Keratinocyte (primary cell): ENCODE measurements at regions not wholly inside any gene's neighbourhood (a gene's known extent, or its start where the extent isn't known, plus 50 kb on each side); places are given as distances from the start of the nearest gene placed in this dataset.

Experiments
- DNase-seq: peaks from one replicate; pipeline ENCODE4 v3.0.0-alpha.2; 2011; ENCODE audit warnings: low read depth, missing footprints, low spot score
- FAIRE-seq: peaks from 2 replicates; lab custom pipeline; 2011; peaks lifted over from hg19 to GRCh38; lab: Jason Lieb, UNC
- H2AFZ ChIP-seq: 2 replicates; pipeline ENCODE4 v1.6.0; 2012; ENCODE audit warnings: low read length, control low read depth, inconsistent platforms; ENCODE audit not compliant: control insufficient read depth
- H3K27ac ChIP-seq: 2 replicates; pipeline ENCODE4 v1.5.1; 2011; ENCODE audit warnings: low read length; ENCODE audit not compliant: control insufficient read depth, insufficient read depth
- H3K27me3 ChIP-seq: 3 replicates; pipeline ENCODE4 v1.6.0; 2011; ENCODE audit warnings: low read length; ENCODE audit not compliant: control insufficient read depth, insufficient read depth; ENCODE audit errors: extremely low read depth
- H3K36me3 ChIP-seq, 2 experiments: 2 replicates in 1 of 2; 3 replicates in 1 of 2; pipeline ENCODE4 v1.5.1; 2011; ENCODE audit warnings: low read length in 2 of 2, mild to moderate bottlenecking in 1 of 2; ENCODE audit not compliant: control insufficient read depth in 2 of 2, insufficient read depth in 2 of 2; ENCODE audit errors: extremely low read depth in 1 of 2
- H3K4me1 ChIP-seq: 3 replicates; pipeline ENCODE4 v1.5.1; 2011; ENCODE audit warnings: low read length; ENCODE audit not compliant: control insufficient read depth, insufficient read depth; ENCODE audit errors: extremely low read depth
- H3K4me2 ChIP-seq: 3 replicates; pipeline ENCODE4 v1.6.0; 2011; ENCODE audit warnings: low read depth, low read length; ENCODE audit not compliant: control insufficient read depth, insufficient read depth; ENCODE audit errors: extremely low read depth
- H3K4me3 ChIP-seq, 3 experiments: fragments of 200-600 bp in 1 of 3; sonication (generic) in 1 of 3; 2 replicates in 2 of 3; 3 replicates in 1 of 3; pipeline ENCODE4 v1.5.1; 2011 to 2016; ENCODE audit warnings: low read length in 3 of 3, mild to moderate bottlenecking in 3 of 3, control low read depth in 2 of 3, inconsistent platforms in 1 of 3, low read depth in 1 of 3, mixed read lengths in 1 of 3, mixed run types in 1 of 3, moderate library complexity in 1 of 3; ENCODE audit not compliant: control insufficient read depth in 2 of 3, insufficient read depth in 2 of 3; ENCODE audit errors: extremely low read depth in 1 of 3
- H3K79me2 ChIP-seq: 2 replicates; pipeline ENCODE4 v1.6.0; 2012; ENCODE audit warnings: low read length; ENCODE audit not compliant: control insufficient read depth, insufficient read depth
- H3K9ac ChIP-seq: 3 replicates; pipeline ENCODE4 v1.6.0; 2011; ENCODE audit warnings: low read length; ENCODE audit not compliant: control insufficient read depth, insufficient read depth; ENCODE audit errors: extremely low read depth
- H3K9me1 ChIP-seq: 3 replicates; pipeline ENCODE4 v1.6.0; 2011; ENCODE audit warnings: low read length; ENCODE audit not compliant: control insufficient read depth, insufficient read depth; ENCODE audit errors: extremely low read depth
- H3K9me3 ChIP-seq: 2 replicates; pipeline ENCODE4 v1.5.1; 2012; ENCODE audit warnings: low read depth, low read length; ENCODE audit not compliant: control insufficient read depth
- H4K20me1 ChIP-seq: 3 replicates; pipeline ENCODE4 v1.6.0; 2011; ENCODE audit warnings: low read length; ENCODE audit not compliant: control insufficient read depth, insufficient read depth; ENCODE audit errors: extremely low read depth
- EZH2 ChIP-seq: IDR thresholded peaks from one replicate; pipeline ENCODE4 v1.6.1; 2012; ENCODE audit warnings: inconsistent platforms, mild to moderate bottlenecking, low read length, moderate library complexity
- dilution Hi-C: fragments of 300-500 bp; cut with MboI; formaldehyde crosslinking; loops from one replicate; pipeline ENCODE4 v1.7.0; 2020; ENCODE audit warnings: low sequenced_read_pairs; ENCODE audit not compliant: extremely low pct_ligation_motif_present
- TF ChIP-seq, protein P1 (sequence below), 3 experiments: IDR thresholded peaks in 1 of 3; conservative IDR thresholded peaks in 1 of 3; optimal IDR thresholded peaks in 1 of 3; 2 replicates in 2 of 3; 3 replicates in 1 of 3; pipeline versions ENCODE3 to v1.5.1; 2011; ENCODE audit warnings: low read length in 3 of 3, mild to moderate bottlenecking in 3 of 3, moderate library complexity in 2 of 3, control low read depth in 1 of 3, inconsistent platforms in 1 of 3; ENCODE audit not compliant: insufficient read depth in 2 of 3; ENCODE audit errors: extremely low read depth in 1 of 3

DNA sequence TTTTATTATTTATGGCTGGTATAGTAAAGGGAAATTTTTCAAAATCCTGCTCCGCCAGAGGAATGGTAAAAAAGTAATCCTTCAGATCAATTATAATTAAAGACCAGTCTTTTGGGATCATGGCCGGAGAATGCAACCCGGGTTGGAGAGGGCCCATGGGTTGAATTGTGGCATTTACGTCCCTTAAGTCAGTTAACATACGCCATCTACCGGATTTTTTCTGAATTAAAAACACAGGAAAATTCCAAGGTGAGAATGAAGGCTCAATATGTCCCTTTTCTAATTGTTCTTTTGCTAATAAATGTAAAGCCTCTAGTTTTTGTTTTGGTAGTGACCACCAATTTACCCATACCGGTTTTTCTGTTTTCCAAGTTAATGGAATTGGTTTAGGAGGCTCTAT is 602.8 kb downstream of the ALG10 start:
- Histone ChIP-seq H4K20me1 (no peaks in the 10 kb centered on the region), H3K9me1 (no peaks in the 10 kb centered on the region), H3K27me3 (no peaks in the 10 kb centered on the region), H3K27ac (no peak overlapping the region), H3K36me3 (no peaks in the 10 kb centered on the region), H3K9ac (no peak overlapping the region), H2AFZ (no peak overlapping the region), H3K4me1 (no peaks in the 10 kb centered on the region), H3K9me3 (no peaks in the 10 kb centered on the region), H3K4me3 (no peak overlapping the region), H3K79me2 (no peaks in the 10 kb centered on the region), H3K4me2 (no peak overlapping the region)
- FAIRE-seq (no peak), DNase-seq (no peak)
- TF ChIP-seq EZH2: no peak
- TF ChIP-seq, protein P1, sequence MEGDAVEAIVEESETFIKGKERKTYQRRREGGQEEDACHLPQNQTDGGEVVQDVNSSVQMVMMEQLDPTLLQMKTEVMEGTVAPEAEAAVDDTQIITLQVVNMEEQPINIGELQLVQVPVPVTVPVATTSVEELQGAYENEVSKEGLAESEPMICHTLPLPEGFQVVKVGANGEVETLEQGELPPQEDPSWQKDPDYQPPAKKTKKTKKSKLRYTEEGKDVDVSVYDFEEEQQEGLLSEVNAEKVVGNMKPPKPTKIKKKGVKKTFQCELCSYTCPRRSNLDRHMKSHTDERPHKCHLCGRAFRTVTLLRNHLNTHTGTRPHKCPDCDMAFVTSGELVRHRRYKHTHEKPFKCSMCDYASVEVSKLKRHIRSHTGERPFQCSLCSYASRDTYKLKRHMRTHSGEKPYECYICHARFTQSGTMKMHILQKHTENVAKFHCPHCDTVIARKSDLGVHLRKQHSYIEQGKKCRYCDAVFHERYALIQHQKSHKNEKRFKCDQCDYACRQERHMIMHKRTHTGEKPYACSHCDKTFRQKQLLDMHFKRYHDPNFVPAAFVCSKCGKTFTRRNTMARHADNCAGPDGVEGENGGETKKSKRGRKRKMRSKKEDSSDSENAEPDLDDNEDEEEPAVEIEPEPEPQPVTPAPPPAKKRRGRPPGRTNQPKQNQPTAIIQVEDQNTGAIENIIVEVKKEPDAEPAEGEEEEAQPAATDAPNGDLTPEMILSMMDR (optimal IDR thresholded peaks at IDR 0.05 in 1 of 3, IDR thresholded peaks at IDR 0.05 in 1 of 3, conservative IDR thresholded peaks at IDR 0.05 in 1 of 3; ENCODE audit: extremely low read depth in 1 of 3, insufficient read depth in 2 of 3, low read length in 3 of 3): peak in 1 of 3 experiments; percentile 3
- dilution Hi-C loops: no loop called here

DNA sequence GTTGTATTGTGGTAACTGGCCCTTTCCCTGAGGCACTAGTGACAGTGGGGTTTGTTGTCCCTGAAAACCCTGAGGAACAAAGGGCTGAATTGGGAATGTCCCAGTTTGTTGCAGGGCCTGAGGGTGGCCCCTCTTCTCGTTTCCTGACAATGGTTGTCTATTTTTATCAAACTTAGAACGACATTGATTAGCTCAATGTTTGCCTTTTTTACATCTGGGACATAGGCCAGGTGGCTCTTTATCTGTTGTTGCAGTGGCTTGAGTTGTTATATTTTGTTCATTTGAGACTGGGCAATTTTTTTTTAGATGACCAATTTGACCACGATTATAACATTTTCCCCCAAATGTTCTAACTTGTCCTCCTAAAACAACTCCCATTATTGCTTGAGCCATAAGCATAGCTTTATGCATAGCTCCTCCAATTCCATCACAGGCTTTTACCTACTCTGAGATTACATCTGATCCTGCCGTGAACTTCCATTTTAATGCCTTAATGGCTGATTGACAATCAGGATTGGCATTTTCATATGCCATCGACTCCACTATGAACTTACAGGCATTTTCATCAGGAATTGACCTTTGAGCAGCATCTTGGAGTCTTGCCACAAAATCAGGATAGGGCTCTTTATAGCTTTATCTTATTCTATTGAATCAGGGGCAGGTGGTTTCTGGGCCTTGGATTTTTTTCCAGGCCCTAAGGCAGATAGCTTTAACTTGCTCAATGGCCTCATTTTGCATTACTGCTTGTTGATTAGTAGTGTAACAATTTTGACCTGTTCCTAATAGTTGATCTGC is 604.3 kb downstream of the ALG10 start:
- dilution Hi-C loops: no loop called here
- H3K4me3 ChIP-seq: no peak overlapping the region
- no peaks in the 10 kb centered on the region for H3K9me1 ChIP-seq
- TF ChIP-seq EZH2: no peak
- TF ChIP-seq, protein P1 (optimal IDR thresholded peaks at IDR 0.05 in 1 of 3, IDR thresholded peaks at IDR 0.05 in 1 of 3, conservative IDR thresholded peaks at IDR 0.05 in 1 of 3; ENCODE audit: extremely low read depth in 1 of 3, insufficient read depth in 2 of 3, low read length in 3 of 3): no peak
- H3K27ac ChIP-seq: no peak overlapping the region
- H3K36me3 ChIP-seq: no peaks in the 10 kb centered on the region
- no peaks in the 10 kb centered on the region for H3K27me3 ChIP-seq
- H3K4me1 ChIP-seq: no peaks in the 10 kb centered on the region
- H2AFZ ChIP-seq: no peak overlapping the region
- no peak overlapping the region for H3K4me2 ChIP-seq
- DNase-seq (no peak), FAIRE-seq (no peak)
- H4K20me1 ChIP-seq: no peaks in the 10 kb centered on the region
- H3K9me3 ChIP-seq: no peaks in the 10 kb centered on the region
- H3K79me2 ChIP-seq: no peaks in the 10 kb centered on the region
- no peak overlapping the region for H3K9ac ChIP-seq
